ENCODE measurements at regions not wholly inside any gene's neighbourhood (a gene's known extent, or its start where the extent isn't known, plus 50 kb on each side); places are given as distances from the start of the nearest gene placed in this dataset.
"Not testable (repeated sequence)": the region's sequence is repeated elsewhere in the genome, so short reads cannot be mapped to it uniquely, and the experiment has no call there.

- H3K36me3 Mint-ChIP-seq = no peaks in the 10 kb centered on the region
- DNase-seq (no peak), ATAC-seq (ENCODE audit: low read depth in 2 of 2) (no peak)
- no peak overlapping the region for H3K4me3 Mint-ChIP-seq
- no peak overlapping the region for H3K27ac Mint-ChIP-seq
- no peaks in the 10 kb centered on the region for H3K4me1 Mint-ChIP-seq
- peaks cover 0 to 3% (median 0%) of the 10 kb centered on the region in 7 donors for H3K9me3 Mint-ChIP-seq
- no peaks in the 10 kb centered on the region for H3K27me3 Mint-ChIP-seq
Observed at GRCh38 chr10:108000365-108000764, 835.9 kb upstream of the SORCS1 start.

- ATAC-seq (ENCODE audit: low read depth in 2 of 2) (no peak), DNase-seq (no peak)
- Mint-ChIP-seq H3K36me3 (no peaks in the 10 kb centered on the region), H3K27me3 (no peaks in the 10 kb centered on the region), H3K4me3 (no peak overlapping the region), H3K9me3 (peaks cover 0 to 2% (median 0%) of the 10 kb centered on the region in 7 donors), H3K27ac (no peak overlapping the region), H3K4me1 (no peaks in the 10 kb centered on the region)
Observed at GRCh38 chr10:107994621-107995270, 830.2 kb upstream of the SORCS1 start.

GRCh38 chr10:107986571-107986970, 822.1 kb upstream of the SORCS1 start:
- no peak overlapping the region for H3K27ac Mint-ChIP-seq
- H3K36me3 Mint-ChIP-seq = no peaks in the 10 kb centered on the region
- no peaks in the 10 kb centered on the region for H3K27me3 Mint-ChIP-seq
- H3K4me1 Mint-ChIP-seq = no peaks in the 10 kb centered on the region
- no peak for ATAC-seq (ENCODE audit: low read depth in 2 of 2)
- no peak overlapping the region for H3K4me3 Mint-ChIP-seq
- peaks cover 0 to 4% (median 0%) of the 10 kb centered on the region in 7 donors for H3K9me3 Mint-ChIP-seq
- DNase-seq = no peak

GRCh38 chr10:107984581-107984980, 820.1 kb upstream of the SORCS1 start:
- no peaks in the 10 kb centered on the region for H3K4me1 Mint-ChIP-seq
- DNase-seq (no peak), ATAC-seq (ENCODE audit: low read depth in 2 of 2) (no peak)
- H3K36me3 Mint-ChIP-seq = no peaks in the 10 kb centered on the region
- no peak overlapping the region for H3K4me3 Mint-ChIP-seq
- H3K27ac Mint-ChIP-seq = no peak overlapping the region
- H3K27me3 Mint-ChIP-seq = no peaks in the 10 kb centered on the region
- peaks cover 0 to 4% (median 0%) of the 10 kb centered on the region in 7 donors for H3K9me3 Mint-ChIP-seq

GRCh38 chr10:107984149-107984548, 819.6 kb upstream of the SORCS1 start:
- Mint-ChIP-seq H3K36me3 (no peaks in the 10 kb centered on the region), H3K27me3 (no peaks in the 10 kb centered on the region), H3K4me1 (no peaks in the 10 kb centered on the region), H3K9me3 (peaks cover 0 to 4% (median 0%) of the 10 kb centered on the region in 7 donors), H3K27ac (no peak overlapping the region), H3K4me3 (no peak overlapping the region)
- ATAC-seq (ENCODE audit: low read depth in 2 of 2) (no peak), DNase-seq (no peak)

GRCh38 chr10:107978455-107978854, 813.9 kb upstream of the SORCS1 start:
- Mint-ChIP-seq H3K4me1 (no peaks in the 10 kb centered on the region), H3K4me3 (no peak overlapping the region)
- no peak for ATAC-seq (ENCODE audit: low read depth in 2 of 2)

GRCh38 chr10:107971973-107972372, 807.5 kb upstream of the SORCS1 start:
- ATAC-seq (ENCODE audit: low read depth in 2 of 2) (no peak), DNase-seq (no peak)
- peaks cover 0 to 7% (median 4%) of the 10 kb centered on the region in 7 donors for H3K9me3 Mint-ChIP-seq
- H3K4me3 Mint-ChIP-seq = no peak overlapping the region
- no peaks in the 10 kb centered on the region for H3K36me3 Mint-ChIP-seq
- no peaks in the 10 kb centered on the region for H3K27me3 Mint-ChIP-seq
- no peak overlapping the region for H3K27ac Mint-ChIP-seq
- H3K4me1 Mint-ChIP-seq = no peaks in the 10 kb centered on the region

More at GRCh38 chr10:107978455-107978854, 813.9 kb upstream of the SORCS1 start:
- Mint-ChIP-seq H3K36me3 (no peaks in the 10 kb centered on the region), H3K27ac (no peak overlapping the region), H3K27me3 (no peaks in the 10 kb centered on the region), H3K9me3 (peaks cover 0 to 9% (median 6%) of the 10 kb centered on the region in 7 donors)
- no peak for DNase-seq

GRCh38 chr10:107971411-107971810, 806.9 kb upstream of the SORCS1 start:
- no peak overlapping the region for H3K27ac Mint-ChIP-seq
- H3K27me3 Mint-ChIP-seq = no peaks in the 10 kb centered on the region
- H3K4me3 Mint-ChIP-seq = no peak overlapping the region
- no peaks in the 10 kb centered on the region for H3K4me1 Mint-ChIP-seq
- ATAC-seq (ENCODE audit: low read depth in 2 of 2) = no peak
- no peaks in the 10 kb centered on the region for H3K36me3 Mint-ChIP-seq
- DNase-seq = no peak
- H3K9me3 Mint-ChIP-seq = peaks cover 0 to 7% (median 0%) of the 10 kb centered on the region in 7 donors

- Mint-ChIP-seq H3K36me3 (no peaks in the 10 kb centered on the region), H3K4me3 (no peak overlapping the region), H3K27ac (no peak overlapping the region), H3K9me3 (peaks cover 0 to 7% (median 0%) of the 10 kb centered on the region in 7 donors), H3K4me1 (no peaks in the 10 kb centered on the region), H3K27me3 (no peaks in the 10 kb centered on the region)
- DNase-seq (no peak), ATAC-seq (ENCODE audit: low read depth in 2 of 2) (no peak)
Observed at GRCh38 chr10:107970512-107970911, 806.0 kb upstream of the SORCS1 start.

- Mint-ChIP-seq H3K4me3 (no peak overlapping the region), H3K4me1 (no peaks in the 10 kb centered on the region), H3K27me3 (no peaks in the 10 kb centered on the region), H3K36me3 (no peaks in the 10 kb centered on the region), H3K27ac (no peak overlapping the region), H3K9me3 (peaks cover 0 to 7% (median 2%) of the 10 kb centered on the region in 7 donors)
- no peak for ATAC-seq (ENCODE audit: low read depth in 2 of 2)
- no peak for DNase-seq
Observed at GRCh38 chr10:107969936-107970335, 805.4 kb upstream of the SORCS1 start.

GRCh38 chr10:107966826-107967225, 802.3 kb upstream of the SORCS1 start:
- no peak for DNase-seq
- Mint-ChIP-seq H3K36me3 (no peaks in the 10 kb centered on the region), H3K9me3 (peaks cover 0 to 4% (median 2%) of the 10 kb centered on the region in 7 donors), H3K27ac (no peak overlapping the region), H3K4me3 (no peak overlapping the region), H3K27me3 (no peaks in the 10 kb centered on the region), H3K4me1 (no peaks in the 10 kb centered on the region)
- no peak for ATAC-seq (ENCODE audit: low read depth in 2 of 2)

- Mint-ChIP-seq H3K27me3 (no peaks in the 10 kb centered on the region), H3K27ac (no peak overlapping the region), H3K36me3 (no peaks in the 10 kb centered on the region), H3K9me3 (peaks cover 0 to 11% (median 3%) of the 10 kb centered on the region in 7 donors), H3K4me3 (no peak overlapping the region), H3K4me1 (no peaks in the 10 kb centered on the region)
- ATAC-seq (ENCODE audit: low read depth in 2 of 2) = no peak
- no peak for DNase-seq
Observed at GRCh38 chr10:107952649-107953556, 788.4 kb upstream of the SORCS1 start.

- peaks cover 0 to 15% (median 5%) of the 10 kb centered on the region in 7 donors for H3K9me3 Mint-ChIP-seq
- not testable (repeated sequence) for H3K27me3 Mint-ChIP-seq; DNase-seq; H3K4me3 Mint-ChIP-seq; H3K4me1 Mint-ChIP-seq; H3K36me3 Mint-ChIP-seq; H3K27ac Mint-ChIP-seq; ATAC-seq (ENCODE audit: low read depth in 2 of 2)
Observed at GRCh38 chr10:107950411-107951062, 786.0 kb upstream of the SORCS1 start.

All from naive B cell (primary cell).